Vagina (tissue), 2 donors: ENCODE measurements at regions not wholly inside any gene's neighbourhood (a gene's known extent, or its start where the extent isn't known, plus 50 kb on each side); places are given as distances from the start of the nearest gene placed in this dataset.
"Not testable (repeated sequence)": the region's sequence is repeated elsewhere in the genome, so short reads cannot be mapped to it uniquely, and the experiment has no call there.

Source experiments
- CTCF ChIP-seq, 3 experiments: fragments of 450-650 bp in 2 of 3; fragments of 200-600 bp in 1 of 3; sonication (generic) in 1 of 3; IDR thresholded peaks; one replicate each; pipeline ENCODE4 v1.5.1; 2017 to 2019; ENCODE audit warnings: antibody characterized with exemption in 3 of 3, mild to moderate bottlenecking in 2 of 3, moderate library complexity in 2 of 3
- POLR2A ChIP-seq, 2 donors: fragments of 450-650 bp; IDR thresholded peaks; one replicate each; pipeline ENCODE4 v1.6.1; 2017; ENCODE audit warnings: antibody characterized with exemption in 2 of 2, mild to moderate bottlenecking in 2 of 2, moderate library complexity in 2 of 2
- POLR2AphosphoS5 ChIP-seq, 2 donors: sonication (generic); formaldehyde crosslinking; IDR thresholded peaks; one replicate each; pipeline ENCODE4 v1.9.0; 2017; ENCODE audit warnings: antibody characterized with exemption in 2 of 2, mild to moderate bottlenecking in 2 of 2, low read depth in 1 of 2; ENCODE audit not compliant: insufficient read depth in 1 of 2

GRCh38 chr10:121400507-121400906 lies 197.7 kb downstream of the FGFR2 start:
- TF ChIP-seq CTCF (IDR thresholded peaks at IDR 0.05); POLR2AphosphoS5 (IDR thresholded peaks at IDR 0.05; ENCODE audit: insufficient read depth in 1 of 2, low read depth in 1 of 2); POLR2A (IDR thresholded peaks at IDR 0.05): not testable (repeated sequence)
